GM12878 (cell line): ENCODE measurements at regions not wholly inside any gene's neighbourhood (a gene's known extent, or its start where the extent isn't known, plus 50 kb on each side); places are given as distances from the start of the nearest gene placed in this dataset.

ENCODE experiments used
- CHD4 ChIP-seq: fragments of 200-600 bp; sonication (generic); IDR thresholded peaks from 2 replicates; pipeline ENCODE4 v1.6.1; 2016; ENCODE audit warnings: mild to moderate bottlenecking
- CTCF ChIP-seq, 3 experiments: IDR thresholded peaks in 2 of 3; conservative IDR thresholded peaks in 1 of 3; 2 replicates each; pipeline ENCODE4 v1.5.1; 2011; ENCODE audit warnings: low read depth in 3 of 3, low read length in 3 of 3, mild to moderate bottlenecking in 3 of 3, control low read depth in 2 of 3, moderate library complexity in 2 of 3, inconsistent platforms in 1 of 3, mixed read lengths in 1 of 3; ENCODE audit not compliant: control insufficient read depth in 2 of 3, insufficient read depth in 1 of 3; ENCODE audit errors: extremely low read depth in 1 of 3
- EZH2 ChIP-seq: IDR thresholded peaks from 2 replicates; pipeline ENCODE4 v1.6.1; 2012; ENCODE audit warnings: low read depth, mild to moderate bottlenecking, control low read depth, inconsistent platforms, low read length, borderline replicate concordance; ENCODE audit not compliant: control insufficient read depth
- POLR2AphosphoS5 ChIP-seq: IDR thresholded peaks from 2 replicates; pipeline ENCODE4 v1.6.1; 2011; ENCODE audit warnings: mild to moderate bottlenecking, low read length, inconsistent platforms
- SMC3 ChIP-seq: IDR thresholded peaks from 2 replicates; pipeline ENCODE4 v1.6.1; 2011; ENCODE audit warnings: low read length, improper control_type of control experiment, borderline replicate concordance
- SP1 ChIP-seq: IDR thresholded peaks from one replicate; pipeline ENCODE4 v1.6.1; 2011; ENCODE audit warnings: low read depth, low read length
- TAF1 ChIP-seq: IDR thresholded peaks from 2 replicates; pipeline ENCODE4 v1.6.1; 2011; ENCODE audit warnings: mild to moderate bottlenecking, low read depth, low read length, borderline replicate concordance
- TARDBP ChIP-seq: IDR thresholded peaks from 2 replicates; pipeline ENCODE4 v1.6.1; 2016; ENCODE audit warnings: borderline replicate concordance
- USF2 ChIP-seq: IDR thresholded peaks from 2 replicates; pipeline ENCODE4 v1.6.1; 2011; ENCODE audit warnings: low read depth, low read length, improper control_type of control experiment, borderline replicate concordance

DNA sequence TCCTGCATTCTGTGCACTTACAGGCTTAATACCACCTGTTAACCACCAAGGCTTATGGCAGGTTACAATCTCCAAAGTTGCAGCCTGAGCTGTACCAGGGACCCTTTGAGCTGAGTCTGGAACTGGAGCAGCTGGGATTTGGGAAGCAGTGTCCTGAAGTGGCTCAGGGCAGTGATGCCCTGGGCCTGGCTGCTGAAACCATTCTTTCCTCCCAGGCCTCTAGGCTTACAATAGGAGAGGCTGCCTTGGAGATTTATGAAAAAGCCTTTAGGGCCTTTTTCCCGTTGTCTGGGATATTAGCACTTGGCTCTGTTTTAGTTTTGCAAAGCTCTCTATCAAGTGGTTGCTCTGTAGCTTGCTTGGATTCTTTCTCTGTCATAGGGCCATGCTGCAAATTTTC lies 154.3 kb upstream of the CASK start:
- TF ChIP-seq CTCF (IDR thresholded peaks at IDR 0.05 in 2 of 3, conservative IDR thresholded peaks at IDR 0.05 in 1 of 3; ENCODE audit: control insufficient read depth in 2 of 3, extremely low read depth in 1 of 3, insufficient read depth in 1 of 3, low read depth in 3 of 3, low read length in 3 of 3) (no peak), SP1 (no peak), TARDBP (no peak), USF2 (no peak), EZH2 (no peak), TAF1 (no peak), CHD4 (no peak), SMC3 (no peak), POLR2AphosphoS5 (no peak)
